Endothelial cell (in vitro differentiated cells): ENCODE measurements at regions not wholly inside any gene's neighbourhood (a gene's known extent, or its start where the extent isn't known, plus 50 kb on each side); places are given as distances from the start of the nearest gene placed in this dataset.

ENCODE experiments used
- DNase-seq: peaks from one replicate; pipeline ENCODE4 v3.0.0; 2021; ENCODE audit warnings: low spot score
- H3K27ac Mint-ChIP-seq: one replicate; pipeline ENCODE4 v1.8.0; 2021; ENCODE audit warnings: mixed read lengths, inconsistent platforms; ENCODE audit not compliant: unreplicated experiment
- H3K27me3 Mint-ChIP-seq: one replicate; pipeline ENCODE4 v1.8.0; 2021; ENCODE audit warnings: mild to moderate bottlenecking, moderate library complexity, mixed read lengths, inconsistent platforms; ENCODE audit not compliant: unreplicated experiment
- H3K36me3 Mint-ChIP-seq: one replicate; pipeline ENCODE4 v1.8.0; 2021; ENCODE audit warnings: mild to moderate bottlenecking, low read depth, mixed read lengths, inconsistent platforms; ENCODE audit not compliant: unreplicated experiment
- H3K4me1 Mint-ChIP-seq: one replicate; pipeline ENCODE4 v1.8.0; 2021; ENCODE audit warnings: mild to moderate bottlenecking, mixed read lengths, inconsistent platforms; ENCODE audit not compliant: unreplicated experiment
- H3K4me3 Mint-ChIP-seq: one replicate; pipeline ENCODE4 v1.8.0; 2021; ENCODE audit warnings: mild to moderate bottlenecking, mixed read lengths, inconsistent platforms; ENCODE audit not compliant: unreplicated experiment
- H3K9me3 Mint-ChIP-seq: one replicate; pipeline ENCODE4 v1.8.0; 2021; ENCODE audit warnings: mixed read lengths, inconsistent platforms; ENCODE audit not compliant: unreplicated experiment
- TF ChIP-seq, protein P1 (sequence below): fragments of 200-600 bp; sonication (generic); IDR thresholded peaks from one replicate; pipeline ENCODE4 v1.5.0; 2021; ENCODE audit warnings: antibody characterized with exemption; ENCODE audit not compliant: unreplicated experiment

DNA sequence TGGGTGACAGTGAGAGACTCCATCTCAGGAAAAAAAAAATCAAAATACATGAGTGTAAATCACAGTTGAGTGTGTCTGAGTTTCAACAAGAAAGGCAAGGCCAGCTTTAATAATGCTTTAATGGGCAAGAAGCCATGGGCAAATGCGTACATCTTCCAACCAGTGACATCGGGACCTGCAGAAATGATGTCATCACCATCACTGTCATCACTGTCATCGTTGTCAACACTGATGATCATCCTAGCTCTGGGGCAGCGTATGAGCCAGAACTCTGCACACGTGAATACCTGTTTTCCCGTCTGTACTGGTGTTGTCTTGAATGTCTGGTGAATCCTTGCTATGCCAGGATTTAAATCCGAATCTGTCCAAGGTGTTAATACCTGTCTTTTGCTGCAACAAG, 712.5 kb downstream of the BRD1 start:
- DNase-seq: no peak
- TF ChIP-seq, protein P1, sequence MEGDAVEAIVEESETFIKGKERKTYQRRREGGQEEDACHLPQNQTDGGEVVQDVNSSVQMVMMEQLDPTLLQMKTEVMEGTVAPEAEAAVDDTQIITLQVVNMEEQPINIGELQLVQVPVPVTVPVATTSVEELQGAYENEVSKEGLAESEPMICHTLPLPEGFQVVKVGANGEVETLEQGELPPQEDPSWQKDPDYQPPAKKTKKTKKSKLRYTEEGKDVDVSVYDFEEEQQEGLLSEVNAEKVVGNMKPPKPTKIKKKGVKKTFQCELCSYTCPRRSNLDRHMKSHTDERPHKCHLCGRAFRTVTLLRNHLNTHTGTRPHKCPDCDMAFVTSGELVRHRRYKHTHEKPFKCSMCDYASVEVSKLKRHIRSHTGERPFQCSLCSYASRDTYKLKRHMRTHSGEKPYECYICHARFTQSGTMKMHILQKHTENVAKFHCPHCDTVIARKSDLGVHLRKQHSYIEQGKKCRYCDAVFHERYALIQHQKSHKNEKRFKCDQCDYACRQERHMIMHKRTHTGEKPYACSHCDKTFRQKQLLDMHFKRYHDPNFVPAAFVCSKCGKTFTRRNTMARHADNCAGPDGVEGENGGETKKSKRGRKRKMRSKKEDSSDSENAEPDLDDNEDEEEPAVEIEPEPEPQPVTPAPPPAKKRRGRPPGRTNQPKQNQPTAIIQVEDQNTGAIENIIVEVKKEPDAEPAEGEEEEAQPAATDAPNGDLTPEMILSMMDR: no peak
- Mint-ChIP-seq H3K27me3 (peaks cover 2% of the 10 kb centered on the region), H3K36me3 (no peaks in the 10 kb centered on the region), H3K27ac (no peak overlapping the region), H3K4me3 (no peak overlapping the region), H3K4me1 (no peaks in the 10 kb centered on the region), H3K9me3 (no peaks in the 10 kb centered on the region)

DNA sequence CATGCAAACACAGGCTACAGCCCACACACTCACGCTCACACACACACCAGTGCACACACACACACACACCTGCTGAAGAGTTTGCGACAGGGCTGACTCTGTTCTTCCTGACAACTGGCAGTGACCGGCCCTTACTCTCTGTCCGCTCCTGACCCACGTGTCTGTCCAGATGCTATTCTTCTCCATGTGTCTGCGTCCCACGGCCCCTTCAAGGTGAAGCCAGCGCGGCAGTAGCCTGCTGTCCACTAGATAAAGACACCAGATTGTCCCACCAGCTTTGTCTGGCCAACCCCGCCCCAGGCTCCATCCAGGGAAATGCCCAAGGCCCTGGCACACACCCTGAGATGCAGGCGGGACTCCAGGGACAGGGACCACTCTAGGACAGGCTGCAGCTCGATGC, 713.9 kb downstream of the BRD1 start:
- DNase-seq: no peak
- Mint-ChIP-seq H3K36me3 (no peaks in the 10 kb centered on the region), H3K27ac (no peak overlapping the region), H3K4me1 (no peaks in the 10 kb centered on the region), H3K27me3 (peaks cover 2% of the 10 kb centered on the region), H3K9me3 (no peaks in the 10 kb centered on the region), H3K4me3 (no peak overlapping the region)
- TF ChIP-seq, protein P1: no peak

DNA sequence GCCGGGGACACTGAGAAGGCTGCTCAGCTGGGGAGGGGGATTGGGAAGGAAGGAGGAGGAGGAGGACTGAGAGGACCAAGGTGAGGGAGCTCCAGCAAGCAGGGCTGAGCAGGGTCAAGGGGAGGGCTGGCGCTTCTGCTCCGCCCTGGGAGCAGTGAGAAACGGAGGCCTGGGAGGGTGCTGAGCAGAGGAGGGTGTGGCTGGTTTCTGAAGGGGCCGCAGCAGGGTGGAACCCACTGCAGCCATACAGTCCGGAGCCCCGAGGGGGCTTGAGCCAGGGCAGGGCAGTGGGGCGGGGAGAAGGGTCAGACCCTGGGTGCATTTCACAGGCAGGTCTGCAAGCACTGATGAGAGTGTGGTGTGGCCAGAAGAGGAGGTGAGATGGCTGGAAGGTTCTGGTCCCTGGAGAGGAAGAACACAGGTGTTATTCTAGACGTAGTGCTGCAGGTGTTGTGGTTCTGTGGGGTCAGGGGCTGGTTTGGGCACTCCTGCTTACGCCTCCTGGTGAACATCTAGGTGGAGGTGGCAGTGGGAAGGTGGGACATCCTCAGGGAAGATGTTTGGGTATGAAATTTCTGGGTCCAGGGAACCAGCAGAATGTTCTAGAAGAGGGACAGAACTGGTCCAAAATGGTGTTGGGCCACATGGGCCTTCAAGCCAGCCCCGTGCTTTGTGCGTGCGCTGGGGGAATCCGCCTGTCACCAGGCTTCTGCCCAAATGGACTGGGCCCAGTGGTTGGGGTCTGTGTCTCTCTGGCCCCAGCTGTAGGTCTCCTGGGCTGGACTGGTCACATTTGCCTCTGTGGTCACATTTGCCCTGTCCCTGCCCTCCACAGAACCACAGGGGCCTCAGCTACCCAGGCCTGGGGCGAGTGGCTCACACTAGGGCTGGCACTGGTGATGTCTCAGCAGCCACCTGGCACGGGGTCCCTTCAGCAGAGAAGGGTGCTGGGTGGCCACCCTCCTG, 714.7 kb downstream of the BRD1 start:
- TF ChIP-seq, protein P1: no peak
- Mint-ChIP-seq H3K27ac (no peak overlapping the region), H3K9me3 (no peaks in the 10 kb centered on the region), H3K27me3 (peaks cover 2% of the 10 kb centered on the region), H3K4me1 (no peaks in the 10 kb centered on the region), H3K4me3 (no peak overlapping the region), H3K36me3 (no peaks in the 10 kb centered on the region)
- DNase-seq: no peak

DNA sequence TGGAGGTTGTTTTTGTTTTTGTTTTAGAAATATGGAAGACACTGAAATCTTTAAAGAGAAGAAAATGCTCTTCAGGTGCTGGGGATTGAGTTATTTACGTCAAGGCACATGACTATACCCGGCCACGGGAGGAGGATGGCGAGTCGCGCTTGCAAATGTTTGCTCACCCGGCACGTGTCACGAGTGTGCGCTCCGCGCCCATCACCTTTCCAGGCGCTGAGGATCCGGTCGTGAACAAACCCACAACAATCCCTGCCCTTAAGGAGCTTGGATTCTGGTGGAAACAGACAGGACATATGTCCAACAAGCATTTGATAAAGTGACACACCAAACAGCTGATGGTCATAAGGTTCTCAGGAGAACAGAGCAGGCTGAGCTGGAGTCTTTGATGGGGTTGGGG, 715.5 kb downstream of the BRD1 start:
- H3K9me3 Mint-ChIP-seq: no peaks in the 10 kb centered on the region
- no peak overlapping the region for H3K4me3 Mint-ChIP-seq
- H3K36me3 Mint-ChIP-seq: no peaks in the 10 kb centered on the region
- DNase-seq: no peak
- H3K27ac Mint-ChIP-seq: no peak overlapping the region
- H3K27me3 Mint-ChIP-seq: peaks cover 2% of the 10 kb centered on the region
- TF ChIP-seq, protein P1: no peak
- no peaks in the 10 kb centered on the region for H3K4me1 Mint-ChIP-seq

DNA sequence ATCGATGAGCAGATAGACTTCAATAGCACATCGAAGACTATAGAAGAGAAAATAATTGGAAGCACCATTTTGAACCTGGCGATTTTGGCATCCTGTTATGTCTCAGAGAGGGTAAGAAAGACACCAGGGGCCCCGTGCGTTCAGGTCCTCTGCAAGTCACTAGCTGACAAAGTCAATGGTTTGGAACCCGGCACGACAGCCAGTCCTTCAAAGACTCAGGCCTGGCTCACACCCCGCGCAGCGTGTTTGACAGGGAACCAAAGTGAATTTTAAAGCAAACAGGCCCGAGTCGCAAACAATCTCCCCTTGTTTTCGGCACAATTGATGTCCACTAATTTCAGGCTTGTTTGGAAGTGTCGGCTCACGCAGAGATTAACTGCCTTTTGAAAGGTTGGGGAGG, 716.6 kb downstream of the BRD1 start:
- H3K4me3 Mint-ChIP-seq: no peak overlapping the region
- DNase-seq: no peak
- H3K9me3 Mint-ChIP-seq: no peaks in the 10 kb centered on the region
- TF ChIP-seq, protein P1: no peak
- no peaks in the 10 kb centered on the region for H3K4me1 Mint-ChIP-seq
- no peaks in the 10 kb centered on the region for H3K36me3 Mint-ChIP-seq
- no peak overlapping the region for H3K27ac Mint-ChIP-seq
- peaks cover 2% of the 10 kb centered on the region for H3K27me3 Mint-ChIP-seq
